Neural progenitor cell (in vitro differentiated cells): ENCODE measurements at regions not wholly inside any gene's neighbourhood (a gene's known extent, or its start where the extent isn't known, plus 50 kb on each side); places are given as distances from the start of the nearest gene placed in this dataset.

Experiments used
- EZH2 ChIP-seq: fragments of 200-600 bp; sonication (generic); IDR thresholded peaks from 2 replicates; pipeline ENCODE4 v1.6.1; 2017; ENCODE audit warnings: antibody characterized with exemption, mild to moderate bottlenecking, moderate library complexity
- EZH2phosphoT487 ChIP-seq: fragments of 200-600 bp; sonication (generic); IDR thresholded peaks from 2 replicates; pipeline ENCODE4 v1.6.1; 2017; ENCODE audit warnings: antibody characterized with exemption
- TF ChIP-seq, protein P1 (sequence below): fragments of 200-600 bp; sonication (generic); IDR thresholded peaks from 2 replicates; pipeline ENCODE4 v1.5.1; 2017; ENCODE audit warnings: antibody characterized with exemption, mild to moderate bottlenecking

GRCh38 chr2:237030382-237030781 is 55.3 kb upstream of the COPS8 start:
- TF ChIP-seq, protein P1, sequence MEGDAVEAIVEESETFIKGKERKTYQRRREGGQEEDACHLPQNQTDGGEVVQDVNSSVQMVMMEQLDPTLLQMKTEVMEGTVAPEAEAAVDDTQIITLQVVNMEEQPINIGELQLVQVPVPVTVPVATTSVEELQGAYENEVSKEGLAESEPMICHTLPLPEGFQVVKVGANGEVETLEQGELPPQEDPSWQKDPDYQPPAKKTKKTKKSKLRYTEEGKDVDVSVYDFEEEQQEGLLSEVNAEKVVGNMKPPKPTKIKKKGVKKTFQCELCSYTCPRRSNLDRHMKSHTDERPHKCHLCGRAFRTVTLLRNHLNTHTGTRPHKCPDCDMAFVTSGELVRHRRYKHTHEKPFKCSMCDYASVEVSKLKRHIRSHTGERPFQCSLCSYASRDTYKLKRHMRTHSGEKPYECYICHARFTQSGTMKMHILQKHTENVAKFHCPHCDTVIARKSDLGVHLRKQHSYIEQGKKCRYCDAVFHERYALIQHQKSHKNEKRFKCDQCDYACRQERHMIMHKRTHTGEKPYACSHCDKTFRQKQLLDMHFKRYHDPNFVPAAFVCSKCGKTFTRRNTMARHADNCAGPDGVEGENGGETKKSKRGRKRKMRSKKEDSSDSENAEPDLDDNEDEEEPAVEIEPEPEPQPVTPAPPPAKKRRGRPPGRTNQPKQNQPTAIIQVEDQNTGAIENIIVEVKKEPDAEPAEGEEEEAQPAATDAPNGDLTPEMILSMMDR, result no peak
- TF ChIP-seq EZH2 (no peak), EZH2phosphoT487 (no peak)
